ENCODE measurements at regions not wholly inside any gene's neighbourhood (a gene's known extent, or its start where the extent isn't known, plus 50 kb on each side); places are given as distances from the start of the nearest gene placed in this dataset.

GRCh38 chr1:221947731-221948130 is 205.8 kb upstream of the DUSP10 start:
- Histone ChIP-seq H3K4me2 (ENCODE audit: low read length) (no peak overlapping the region), H3K27me3 (ENCODE audit: insufficient read depth, low read depth, low read length) (no peaks in the 10 kb centered on the region), H3F3A (ENCODE audit: insufficient read depth, low read length, poor library complexity, severe bottlenecking) (no peaks in the 10 kb centered on the region), H3K4me3 (ENCODE audit: low read length) (no peak overlapping the region), H3K36me3 (ENCODE audit: insufficient read depth, low read length) (no peaks in the 10 kb centered on the region), H3K9me2 (ENCODE audit: insufficient read depth, low read length) (no peaks in the 10 kb centered on the region), H3K9ac (ENCODE audit: low read length) (no peak overlapping the region), H4K20me1 (ENCODE audit: insufficient read depth) (no peaks in the 10 kb centered on the region), H3K79me2 (replicated peaks; ENCODE audit: insufficient read depth, low read length) (no peaks in the 10 kb centered on the region), H3K9me3 (ENCODE audit: low read length) (no peaks in the 10 kb centered on the region), H2AFZ (ENCODE audit: low read depth, low read length) (no peak overlapping the region), H3K27ac (ENCODE audit: low read length) (no peak overlapping the region)
- TF ChIP-seq CTCF (IDR thresholded peaks at IDR 0.05; ENCODE audit: poor library complexity, severe bottlenecking) = no peak
- TF ChIP-seq MXI1 (conservative IDR thresholded peaks at IDR 0.05; ENCODE audit: poor library complexity, severe bottlenecking) = no peak
- no peak for TF ChIP-seq POLR2AphosphoS5 (IDR thresholded peaks at IDR 0.05)
- no peak for TF ChIP-seq RAD21 (conservative IDR thresholded peaks at IDR 0.05)
- no peak for TF ChIP-seq EP300 (conservative IDR thresholded peaks at IDR 0.05; ENCODE audit: poor library complexity, severe bottlenecking)
- TF ChIP-seq REST (IDR thresholded peaks at IDR 0.05; ENCODE audit: borderline replicate concordance) = no peak
- TF ChIP-seq SMC3 (conservative IDR thresholded peaks at IDR 0.05; ENCODE audit: poor library complexity) = no peak
- TF ChIP-seq TAF1 (IDR thresholded peaks at IDR 0.05; ENCODE audit: low read depth) = no peak

DNA sequence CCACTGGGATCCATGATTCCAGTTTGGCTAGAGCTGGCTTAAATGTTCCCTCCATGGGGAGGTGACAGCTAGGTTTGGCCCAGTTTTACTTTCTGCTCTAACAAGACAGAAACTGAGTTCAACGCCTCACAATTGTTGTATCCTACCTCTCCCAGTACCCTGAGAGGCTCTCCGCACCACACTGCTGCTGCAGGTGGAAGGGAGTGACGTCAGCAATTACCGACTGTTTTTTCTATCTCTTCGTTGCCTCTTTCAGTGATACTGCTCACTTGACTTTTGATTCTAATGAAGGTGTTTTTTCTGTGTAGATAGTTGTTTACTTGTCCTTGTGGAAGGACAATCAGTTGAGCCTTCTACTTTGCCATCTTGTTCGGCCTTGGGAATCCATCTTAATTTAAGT is 204.9 kb upstream of the DUSP10 start:
- Histone ChIP-seq H3K9me3 (ENCODE audit: low read length) (no peaks in the 10 kb centered on the region), H3F3A (ENCODE audit: insufficient read depth, low read length, poor library complexity, severe bottlenecking) (no peaks in the 10 kb centered on the region), H3K9me2 (ENCODE audit: insufficient read depth, low read length) (no peaks in the 10 kb centered on the region), H3K79me2 (replicated peaks; ENCODE audit: insufficient read depth, low read length) (no peaks in the 10 kb centered on the region), H3K27me3 (ENCODE audit: insufficient read depth, low read depth, low read length) (no peaks in the 10 kb centered on the region), H2AFZ (ENCODE audit: low read depth, low read length) (no peak overlapping the region), H3K4me3 (ENCODE audit: low read length) (no peak overlapping the region), H3K27ac (ENCODE audit: low read length) (no peak overlapping the region), H3K36me3 (ENCODE audit: insufficient read depth, low read length) (no peaks in the 10 kb centered on the region), H3K4me2 (ENCODE audit: low read length) (no peak overlapping the region), H4K20me1 (ENCODE audit: insufficient read depth) (no peaks in the 10 kb centered on the region), H3K9ac (ENCODE audit: low read length) (no peak overlapping the region)
- TF ChIP-seq RAD21 (conservative IDR thresholded peaks at IDR 0.05) = no peak

DNA sequence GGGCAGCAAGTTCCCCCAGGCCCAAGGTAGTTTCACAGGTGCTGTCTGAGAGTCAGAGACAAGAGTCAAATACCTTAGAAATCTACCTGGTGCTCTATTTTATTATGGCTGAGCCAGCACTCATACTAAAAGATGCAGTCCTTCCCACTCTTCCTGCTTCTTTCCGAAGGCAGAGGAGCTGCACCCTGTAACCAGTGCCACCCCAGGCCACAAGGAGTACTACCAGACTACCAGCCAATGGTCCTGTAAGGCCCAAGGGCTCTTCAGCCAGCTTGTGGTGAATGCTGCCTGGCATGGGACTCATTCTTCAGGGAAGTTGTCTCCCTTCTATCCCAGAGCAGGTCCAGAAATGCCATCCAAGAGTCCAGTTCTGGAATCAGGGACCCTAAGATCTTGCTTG is 203.8 kb upstream of the DUSP10 start:
- H3K9me2 ChIP-seq (ENCODE audit: insufficient read depth, low read length) = no peaks in the 10 kb centered on the region
- TF ChIP-seq RAD21 (conservative IDR thresholded peaks at IDR 0.05) (no peak), SMC3 (conservative IDR thresholded peaks at IDR 0.05; ENCODE audit: poor library complexity) (no peak), REST (IDR thresholded peaks at IDR 0.05; ENCODE audit: borderline replicate concordance) (no peak), MXI1 (conservative IDR thresholded peaks at IDR 0.05; ENCODE audit: poor library complexity, severe bottlenecking) (no peak), CTCF (IDR thresholded peaks at IDR 0.05; ENCODE audit: poor library complexity, severe bottlenecking) (no peak), EZH2 (IDR thresholded peaks at IDR 0.05; ENCODE audit: borderline replicate concordance, insufficient read depth, low read length, poor library complexity, severe bottlenecking) (no peak), POLR2AphosphoS5 (IDR thresholded peaks at IDR 0.05) (no peak), TAF1 (IDR thresholded peaks at IDR 0.05; ENCODE audit: low read depth) (no peak), EP300 (conservative IDR thresholded peaks at IDR 0.05; ENCODE audit: poor library complexity, severe bottlenecking) (no peak)
- H4K20me1 ChIP-seq (ENCODE audit: insufficient read depth) = no peaks in the 10 kb centered on the region
- no peaks in the 10 kb centered on the region for H3K9me3 ChIP-seq (ENCODE audit: low read length)
- H3F3A ChIP-seq (ENCODE audit: insufficient read depth, low read length, poor library complexity, severe bottlenecking) = no peaks in the 10 kb centered on the region
- H3K36me3 ChIP-seq (ENCODE audit: insufficient read depth, low read length) = no peaks in the 10 kb centered on the region
- no peak overlapping the region for H3K9ac ChIP-seq (ENCODE audit: low read length)
- H3K79me2 ChIP-seq (replicated peaks; ENCODE audit: insufficient read depth, low read length) = no peaks in the 10 kb centered on the region
- no peak overlapping the region for H3K27ac ChIP-seq (ENCODE audit: low read length)
- no peak overlapping the region for H2AFZ ChIP-seq (ENCODE audit: low read depth, low read length)
- H3K27me3 ChIP-seq (ENCODE audit: insufficient read depth, low read depth, low read length) = no peaks in the 10 kb centered on the region
- H3K4me2 ChIP-seq (ENCODE audit: low read length) = no peak overlapping the region
- H3K4me3 ChIP-seq (ENCODE audit: low read length) = no peak overlapping the region

All from neural cell (in vitro differentiated cells).